CD4-positive, alpha-beta T cell treated with Interleukin-10 for 1 hour (primary cell): ENCODE measurements at regions not wholly inside any gene's neighbourhood (a gene's known extent, or its start where the extent isn't known, plus 50 kb on each side); places are given as distances from the start of the nearest gene placed in this dataset.
"Not testable (repeated sequence)": the region's sequence is repeated elsewhere in the genome, so short reads cannot be mapped to it uniquely, and the experiment has no call there.

Source experiments
- DNase-seq: peaks from one replicate; pipeline ENCODE4 v3.0.0-alpha.2; 2020

DNA sequence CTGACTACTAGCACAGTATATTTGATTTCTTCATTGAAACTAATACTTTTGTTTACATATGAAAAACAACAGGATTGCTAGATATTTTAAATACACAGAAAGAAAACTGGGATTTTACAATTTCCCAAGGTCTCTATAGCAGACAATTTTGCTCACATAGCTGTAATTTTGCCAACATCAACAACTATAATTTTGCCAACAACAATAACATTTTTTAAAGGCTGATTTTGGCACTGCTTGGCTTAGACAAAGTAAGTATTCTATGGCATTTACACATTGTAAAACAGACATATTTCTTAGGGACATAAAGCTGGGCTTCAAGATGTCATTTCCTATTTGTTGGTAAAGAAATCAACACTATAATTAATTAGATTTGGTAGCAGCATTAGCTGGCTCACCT lies 922.1 kb downstream of the RAB28 start:
- no peak for DNase-seq

DNA sequence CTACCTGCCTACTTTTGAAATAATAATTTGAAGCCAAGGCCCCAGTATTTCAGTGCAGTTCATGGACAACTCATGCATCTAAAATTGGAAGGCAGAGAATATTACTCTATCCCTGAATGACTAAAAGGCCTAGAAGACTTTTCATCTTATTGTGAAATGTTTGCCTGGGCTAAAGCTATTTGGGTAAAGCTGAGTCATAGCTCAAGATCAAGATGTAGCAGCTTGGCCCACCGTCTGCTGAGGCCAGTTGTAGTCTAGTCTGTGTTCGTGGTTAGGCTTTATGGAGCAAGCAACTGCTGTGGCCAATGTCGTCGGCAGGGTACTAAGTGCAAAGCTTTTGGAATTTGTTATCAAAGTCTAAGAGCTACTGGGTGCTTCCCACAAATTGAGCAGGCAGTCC lies 929.1 kb downstream of the RAB28 start:
- no peak for DNase-seq

DNA sequence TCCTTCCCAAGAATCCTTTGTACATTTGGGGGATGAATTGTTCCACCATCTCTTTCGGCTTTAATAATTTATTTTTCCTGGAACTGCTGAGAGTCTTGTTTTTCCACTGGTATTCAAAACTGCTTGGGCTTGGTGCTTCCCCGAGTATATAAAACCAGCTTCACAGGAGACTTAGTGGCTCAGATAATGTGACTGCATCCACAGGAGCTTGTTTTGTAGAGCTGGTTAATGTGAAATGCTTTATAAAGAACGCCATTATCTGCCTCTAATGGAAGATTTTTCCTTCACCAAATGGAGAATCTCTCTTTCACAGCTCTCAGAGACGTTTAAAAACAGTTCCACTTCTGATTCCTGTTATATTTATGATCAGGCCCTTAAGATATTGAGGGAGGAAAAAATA lies 935.5 kb downstream of the RAB28 start:
- no peak for DNase-seq

DNA sequence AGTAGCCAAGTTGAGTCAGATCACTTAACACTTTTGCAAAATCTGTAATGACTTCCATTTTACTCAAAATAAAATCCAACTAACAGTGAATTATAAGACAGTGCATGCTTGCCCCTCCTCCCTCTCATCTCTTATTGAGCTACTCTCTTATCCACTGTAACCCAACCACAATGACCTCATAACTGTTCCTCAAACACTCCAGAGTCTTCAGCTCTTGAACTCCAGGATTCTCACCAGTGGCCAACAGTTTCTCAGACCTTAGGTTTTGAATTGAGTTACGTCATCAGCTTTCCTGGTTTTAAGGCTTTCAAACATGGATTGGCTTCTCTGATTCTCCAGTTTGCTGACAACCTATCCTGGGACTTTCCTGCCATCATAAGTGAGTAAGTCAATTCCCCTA lies 938.3 kb downstream of the RAB28 start:
- no peak for DNase-seq

DNA sequence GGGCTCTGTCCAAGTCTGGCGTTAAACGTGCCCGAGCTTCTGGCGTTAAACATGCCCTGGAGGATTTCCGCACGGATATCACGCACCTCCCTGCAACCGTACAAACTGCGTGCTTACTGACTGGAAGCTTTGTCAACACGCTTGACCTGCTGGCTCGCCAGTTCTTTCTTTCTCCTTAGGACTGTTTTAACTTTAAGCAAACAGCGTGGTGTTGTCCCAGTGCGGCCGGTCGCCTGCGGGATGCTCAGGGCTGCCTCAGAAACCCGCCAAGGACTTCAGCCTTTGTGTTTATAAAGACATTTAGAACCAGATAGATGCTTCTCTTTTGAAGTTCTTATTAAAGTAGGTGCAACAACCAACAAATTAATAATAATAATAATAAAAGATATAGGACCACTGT lies 946.0 kb downstream of the RAB28 start:
- no peak for DNase-seq

DNA sequence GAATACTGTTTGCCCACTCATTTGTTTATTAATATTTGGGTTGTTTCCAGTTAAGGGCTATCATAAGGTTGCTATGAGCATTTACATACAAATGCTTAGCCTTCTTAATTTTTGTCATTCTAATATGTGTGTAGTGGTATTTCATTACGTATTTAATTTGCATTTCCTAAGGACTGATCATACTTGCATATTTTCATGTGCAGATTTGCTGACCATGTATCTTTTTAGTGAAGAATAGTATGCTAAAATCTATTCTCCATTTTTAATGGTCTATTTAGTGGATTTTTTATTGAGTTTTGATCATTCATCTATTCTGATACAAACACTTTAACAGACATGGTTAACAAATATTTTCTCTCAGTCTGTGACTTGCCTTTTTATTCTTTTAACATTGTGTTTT lies 949.5 kb downstream of the RAB28 start:
- DNase-seq = no peak

DNA sequence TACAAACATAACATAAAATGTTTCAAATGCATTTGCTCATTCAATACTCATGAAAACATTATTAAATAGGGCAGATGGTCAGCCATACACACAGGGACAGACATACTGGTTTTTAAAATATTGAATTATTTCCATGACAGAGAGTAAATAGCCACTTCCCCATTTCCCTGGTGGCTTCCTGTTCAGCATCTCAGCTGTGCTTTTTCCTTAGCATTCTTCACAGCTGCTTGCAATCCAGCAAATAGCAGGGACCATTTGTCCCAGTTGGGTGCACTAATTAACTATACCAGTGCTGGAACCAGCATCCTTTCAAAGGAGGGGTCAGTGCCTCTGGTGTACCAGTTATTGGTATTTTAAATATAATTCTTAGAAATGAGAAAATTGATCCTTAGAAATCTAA lies 964.7 kb downstream of the RAB28 start:
- no peak for DNase-seq

DNA sequence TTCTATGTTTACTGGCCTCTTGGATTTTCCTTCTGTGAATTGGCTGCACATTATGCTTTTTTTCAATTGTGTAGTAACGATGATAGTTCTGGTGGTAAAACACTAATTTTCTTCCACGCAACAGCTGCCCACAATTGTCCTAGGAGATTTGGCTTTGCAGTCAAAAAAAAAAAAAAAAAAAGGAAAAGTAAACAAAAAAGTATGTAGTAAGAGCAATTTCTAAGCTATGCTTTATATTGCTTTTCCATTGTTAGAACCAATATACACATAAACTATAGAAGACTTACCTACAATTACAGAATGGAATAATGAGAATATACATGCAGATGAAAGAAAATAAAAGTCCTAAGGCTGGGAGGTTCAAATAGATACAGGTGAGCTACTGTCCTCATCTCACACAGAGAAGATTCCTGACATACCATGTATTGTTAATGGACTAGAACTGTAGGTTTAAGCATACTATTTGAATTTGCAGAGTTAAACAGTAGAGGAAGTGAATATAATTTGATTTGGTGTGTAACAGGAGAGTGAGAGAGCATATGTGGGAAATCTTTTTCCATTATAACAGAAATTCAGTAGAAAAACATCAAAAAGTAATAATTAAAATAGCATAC lies 976.2 kb downstream of the RAB28 start:
- no peak for DNase-seq

DNA sequence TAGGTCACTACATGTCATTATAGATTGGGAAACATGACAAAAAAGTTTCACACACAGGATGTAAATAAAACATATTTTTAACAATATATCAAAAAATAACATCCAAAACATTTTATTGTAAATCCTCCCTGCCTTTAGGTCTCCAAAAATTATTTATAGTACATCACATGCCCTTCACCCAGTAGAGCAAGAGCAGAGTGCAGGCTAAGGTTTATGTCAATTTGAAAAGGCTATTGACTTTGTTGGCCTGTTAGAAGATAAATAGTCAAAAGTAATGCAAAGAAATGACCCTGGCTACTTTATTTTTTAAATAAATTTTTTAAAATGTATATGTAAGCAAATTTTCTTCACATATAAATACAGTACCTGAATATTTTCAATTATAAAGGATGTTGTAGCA lies 983.7 kb downstream of the RAB28 start:
- no peak for DNase-seq

DNA sequence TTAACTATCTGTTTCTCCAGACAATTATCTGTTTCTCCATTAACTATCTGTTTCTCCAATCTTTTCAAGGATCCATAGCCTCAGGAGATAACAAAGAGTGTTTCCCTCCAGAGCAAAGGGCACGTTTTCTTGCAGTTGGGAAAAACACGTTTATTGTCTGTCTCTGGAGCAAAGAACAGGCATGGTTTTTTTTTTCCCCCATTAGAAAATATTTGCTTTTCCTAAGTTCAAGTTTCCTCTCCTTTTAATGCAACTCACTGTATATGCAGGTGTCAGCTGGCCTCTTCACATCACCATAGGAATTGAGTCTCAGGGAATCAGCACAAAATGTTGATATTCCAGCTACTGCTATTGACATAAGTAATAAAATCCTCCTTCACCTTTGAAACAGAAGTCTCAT lies 984.4 kb downstream of the RAB28 start:
- DNase-seq = no peak

DNA sequence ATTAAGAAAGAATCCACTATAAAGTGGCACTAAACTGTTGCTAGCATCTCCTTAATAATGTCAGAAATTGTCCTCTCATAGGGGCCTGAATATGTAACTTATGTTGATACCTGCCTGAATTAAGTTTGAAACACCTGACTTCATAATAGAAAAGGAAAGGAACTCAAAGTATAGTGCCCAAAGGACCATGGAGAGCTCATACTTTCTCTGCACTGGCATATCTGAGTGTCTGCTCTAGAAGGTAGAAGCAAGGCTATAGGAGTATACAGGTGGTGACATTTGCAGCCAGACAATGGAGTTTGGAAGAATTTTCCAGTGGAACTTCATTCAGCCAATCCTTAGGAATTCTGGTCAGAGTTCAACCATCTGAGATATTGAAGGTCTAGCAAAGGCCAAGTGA lies 988.9 kb downstream of the RAB28 start:
- no peak for DNase-seq

DNA sequence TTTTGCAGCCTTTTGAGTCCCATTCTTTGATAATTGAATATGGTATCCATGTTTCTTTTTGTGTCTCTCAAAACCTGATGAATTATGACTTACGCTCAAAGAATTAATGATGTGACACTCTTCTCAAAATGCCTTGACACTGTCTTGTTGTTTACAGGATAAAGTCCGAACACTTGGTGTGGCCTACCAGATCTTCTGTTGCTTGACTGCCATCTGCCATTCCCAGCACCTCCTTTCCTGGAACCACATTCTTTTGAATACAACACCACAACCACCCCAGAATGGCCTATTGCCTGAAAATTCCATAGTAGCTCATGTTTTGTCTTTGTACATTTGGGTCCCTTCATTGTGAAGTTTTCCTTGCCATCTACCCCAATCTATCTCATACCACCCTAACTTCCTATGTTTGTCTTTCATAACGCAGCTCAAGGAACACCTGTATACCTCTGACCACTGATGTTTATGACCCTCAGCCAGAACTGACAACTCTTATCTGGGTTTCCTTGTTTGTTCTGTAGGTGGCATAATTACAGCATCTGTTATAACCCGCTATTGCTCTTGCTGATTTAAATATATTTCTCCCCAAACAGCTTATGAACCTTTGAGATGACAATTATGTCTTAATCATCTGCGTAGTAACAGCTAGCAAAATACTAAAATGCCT lies 991.3 kb downstream of the RAB28 start:
- DNase-seq = no peak

DNA sequence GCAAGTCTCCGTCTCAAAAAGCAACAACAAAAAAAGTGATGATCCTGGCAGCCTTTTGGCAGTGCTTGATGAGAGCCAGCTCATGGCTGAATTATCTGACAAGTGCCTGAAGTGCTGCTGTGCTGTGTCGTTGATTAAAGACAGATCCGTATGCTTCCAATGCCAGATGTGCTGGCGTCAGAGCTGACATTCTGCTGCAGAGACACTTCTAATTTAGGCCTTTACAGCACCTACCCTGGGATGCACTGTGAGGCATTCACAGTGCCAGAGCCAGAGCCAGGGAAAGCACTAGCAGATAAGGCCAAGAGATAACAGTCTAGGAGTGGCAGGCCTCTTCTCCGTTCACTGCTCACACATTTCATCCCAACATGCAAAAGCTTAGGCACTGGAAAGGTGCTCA lies 995.5 kb downstream of the RAB28 start:
- DNase-seq = no peak

DNA sequence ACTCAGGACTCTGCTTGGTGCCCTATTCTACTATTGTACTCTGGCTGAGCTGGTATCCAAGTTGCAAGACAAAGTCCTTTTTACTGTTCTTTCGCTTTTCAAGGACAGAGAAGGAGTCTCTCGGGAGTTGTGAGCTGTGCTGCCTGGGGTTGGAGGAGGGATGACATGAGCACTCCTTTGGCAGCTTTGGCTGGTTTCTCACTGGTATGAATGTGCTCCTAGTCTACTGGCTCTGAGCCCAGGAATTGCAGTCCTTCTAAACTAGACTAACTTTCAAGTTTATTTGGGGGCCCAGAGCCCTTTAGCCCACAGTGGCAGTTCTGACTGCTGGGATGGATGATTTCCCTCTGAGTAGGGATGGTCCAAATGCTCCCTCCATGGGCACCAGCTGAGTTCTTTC lies 997.1 kb downstream of the RAB28 start:
- DNase-seq = no peak

DNA sequence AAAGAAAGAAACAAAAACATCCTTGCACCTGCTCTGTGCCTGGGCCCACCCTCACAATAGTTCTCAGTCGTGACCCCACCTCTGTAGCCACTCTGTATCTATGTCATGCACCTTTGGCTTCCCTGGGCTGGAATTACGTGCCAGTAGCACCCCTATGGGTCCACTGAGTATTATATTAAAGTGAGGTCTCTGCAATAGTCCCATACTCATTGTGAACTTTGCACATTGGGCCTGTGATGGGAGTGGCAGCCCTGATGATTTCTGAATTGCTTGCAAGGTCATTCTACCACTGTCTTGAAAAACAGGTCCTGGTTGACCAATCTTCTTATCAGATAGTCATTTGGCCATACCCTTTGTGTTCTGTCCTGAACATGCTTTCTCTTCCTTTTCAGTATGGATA lies 1012.1 kb downstream of the RAB28 start:
- no peak for DNase-seq

DNA sequence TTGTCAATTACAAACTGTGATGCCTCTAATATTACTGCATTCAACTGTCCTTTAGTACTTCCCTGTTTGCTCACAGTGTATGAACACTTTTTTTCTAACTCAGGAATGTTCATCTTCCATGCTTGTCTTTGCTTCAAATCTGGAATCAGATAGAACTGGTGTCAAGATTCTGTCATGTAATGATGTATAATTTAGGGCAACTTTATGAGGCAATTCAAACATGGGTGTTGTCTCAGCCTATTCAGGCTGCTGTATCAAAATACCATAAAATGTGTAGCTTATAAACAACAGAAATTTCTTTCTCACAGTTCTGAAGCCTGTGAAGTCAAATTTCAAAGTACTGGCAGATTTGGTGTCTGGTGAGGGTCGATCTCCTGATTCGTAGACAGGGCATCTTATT lies 1012.9 kb downstream of the RAB28 start:
- no peak for DNase-seq

DNA sequence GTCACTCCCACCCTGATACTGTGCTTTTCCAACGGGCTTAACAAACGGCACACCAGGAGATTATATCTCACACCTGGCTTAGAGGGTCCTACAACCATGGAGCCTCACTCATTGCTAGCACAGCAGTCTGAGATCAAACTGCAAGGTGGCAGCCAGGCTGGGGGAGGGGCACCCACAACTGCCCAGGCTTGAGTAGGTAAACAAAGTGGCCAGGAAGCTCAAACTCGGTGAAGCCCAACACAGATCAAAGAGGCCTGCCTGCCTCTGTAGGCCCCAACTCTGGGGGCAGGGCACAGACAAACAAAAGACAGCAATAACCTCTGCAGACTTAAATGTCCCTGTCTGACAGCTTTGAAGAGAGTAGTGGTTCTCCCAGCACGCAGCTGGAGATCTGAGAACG lies 1022.6 kb downstream of the RAB28 start:
- not testable (repeated sequence) for DNase-seq

DNA sequence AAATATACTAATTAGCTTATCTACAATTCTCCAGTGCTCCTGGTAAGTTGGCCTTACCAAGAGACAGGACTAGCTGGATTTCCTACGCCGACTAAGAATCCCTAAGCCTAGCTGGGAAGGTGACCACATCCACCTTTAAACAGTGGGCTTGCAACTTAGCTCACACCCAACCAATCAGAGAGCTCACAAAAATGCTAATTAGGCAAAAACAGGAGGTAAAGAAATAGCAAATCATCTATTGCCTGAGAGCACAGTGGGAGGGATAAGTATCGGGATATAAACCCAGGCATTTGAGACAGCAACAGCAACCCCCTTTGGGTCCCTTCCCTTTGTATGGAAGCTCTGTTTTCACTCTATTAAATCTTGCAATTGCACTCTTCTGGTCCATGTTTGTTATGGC lies 1025.0 kb downstream of the RAB28 start:
- DNase-seq = no peak

DNA sequence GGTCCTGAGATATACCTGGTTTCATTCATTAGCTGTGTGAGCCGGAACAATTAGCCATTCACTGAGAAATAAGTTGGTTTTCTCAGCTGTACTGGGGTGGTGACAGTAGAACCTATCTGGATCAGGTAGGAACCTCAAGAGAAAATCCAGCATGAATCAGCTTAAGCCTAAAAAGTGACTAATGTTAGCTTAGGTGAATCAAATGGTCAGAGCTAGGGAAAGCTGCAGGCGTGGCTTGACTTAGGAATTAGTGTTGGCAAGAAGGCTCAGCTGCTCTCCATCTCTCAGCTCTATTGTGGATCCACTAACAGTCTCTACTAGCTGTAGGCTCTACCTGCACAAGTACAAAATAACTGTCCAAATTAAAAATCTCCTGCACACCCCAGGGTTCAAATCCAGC lies 1025.5 kb downstream of the RAB28 start:
- no peak for DNase-seq

DNA sequence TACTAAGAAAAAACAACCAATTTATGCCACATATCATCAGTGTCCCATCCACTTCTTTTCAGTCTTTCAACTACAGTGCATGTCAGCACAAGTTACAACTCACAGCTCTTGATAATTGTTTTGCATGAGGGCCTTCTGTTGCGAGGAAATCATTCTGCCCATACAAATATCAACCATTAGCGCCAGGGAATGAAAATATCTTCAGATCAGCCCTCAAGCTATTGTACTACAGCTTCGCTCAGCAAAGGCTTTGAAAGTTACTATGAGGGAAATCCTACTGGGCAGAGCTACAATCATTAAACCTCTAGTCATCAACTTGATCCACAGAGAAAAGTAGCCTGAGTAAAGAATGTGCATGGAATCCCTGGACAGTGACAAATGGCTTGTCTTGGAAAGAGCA lies 1023.6 kb upstream of the HS3ST1 start:
- no peak for DNase-seq

DNA sequence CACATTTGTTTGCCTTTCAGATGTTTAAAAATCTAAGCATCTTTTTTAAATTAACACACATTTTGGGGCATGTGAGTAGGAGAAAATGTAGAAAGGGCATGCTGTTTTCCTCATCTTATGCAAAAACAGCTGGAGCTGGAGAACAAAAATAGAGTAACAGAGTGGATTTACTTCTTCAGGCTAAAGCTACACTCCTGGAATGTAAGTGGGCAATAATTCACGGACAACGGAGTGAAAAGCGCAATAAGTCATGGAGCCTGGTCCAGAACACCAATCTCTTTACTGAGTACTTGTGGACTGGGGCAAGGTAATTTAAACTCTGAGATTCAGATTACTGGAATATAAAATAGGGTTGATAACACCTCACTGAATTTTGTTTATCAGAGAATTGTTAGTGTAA lies 1018.8 kb upstream of the HS3ST1 start:
- no peak for DNase-seq

DNA sequence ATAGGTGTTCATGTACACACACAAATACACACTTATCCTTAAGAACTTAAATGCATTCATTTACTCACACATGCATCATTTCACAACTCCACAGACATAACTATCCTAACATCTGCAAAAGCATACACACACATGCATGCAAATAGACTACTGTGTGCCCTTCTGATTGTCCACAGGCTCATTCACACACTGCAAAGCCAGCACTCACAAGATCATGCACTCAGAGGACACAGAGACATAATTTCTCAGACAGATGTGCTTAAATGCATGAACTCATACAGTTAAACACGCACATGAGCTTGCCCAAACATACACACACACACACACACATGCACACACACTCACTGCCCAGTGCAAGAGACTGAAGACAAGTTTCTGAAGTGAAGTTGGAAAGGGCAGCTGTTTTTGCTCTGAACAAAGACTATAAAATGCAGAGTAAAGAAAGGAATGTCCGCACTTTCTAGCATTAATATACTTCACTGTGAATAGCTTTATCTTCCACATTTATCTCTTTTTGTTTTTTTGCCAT lies 1018.0 kb upstream of the HS3ST1 start:
- no peak for DNase-seq

DNA sequence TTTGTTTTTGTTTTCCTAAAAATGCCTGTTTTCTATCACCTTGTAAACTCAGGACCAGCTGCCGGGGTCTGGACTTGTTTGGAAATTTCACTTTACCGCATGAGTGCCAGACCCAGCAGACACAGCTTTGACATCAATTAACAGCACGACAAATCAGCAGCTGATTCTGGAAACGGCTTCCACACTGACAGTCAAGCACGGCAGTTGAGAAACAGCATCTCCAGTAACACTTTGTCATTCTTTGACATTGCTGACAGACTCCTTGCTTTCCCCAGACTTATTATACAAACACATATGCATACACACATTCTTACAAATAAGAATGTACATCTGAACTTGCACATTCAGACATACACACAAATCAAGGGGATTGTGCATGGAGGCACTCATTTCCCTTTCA lies 1017.6 kb upstream of the HS3ST1 start:
- DNase-seq = no peak

DNA sequence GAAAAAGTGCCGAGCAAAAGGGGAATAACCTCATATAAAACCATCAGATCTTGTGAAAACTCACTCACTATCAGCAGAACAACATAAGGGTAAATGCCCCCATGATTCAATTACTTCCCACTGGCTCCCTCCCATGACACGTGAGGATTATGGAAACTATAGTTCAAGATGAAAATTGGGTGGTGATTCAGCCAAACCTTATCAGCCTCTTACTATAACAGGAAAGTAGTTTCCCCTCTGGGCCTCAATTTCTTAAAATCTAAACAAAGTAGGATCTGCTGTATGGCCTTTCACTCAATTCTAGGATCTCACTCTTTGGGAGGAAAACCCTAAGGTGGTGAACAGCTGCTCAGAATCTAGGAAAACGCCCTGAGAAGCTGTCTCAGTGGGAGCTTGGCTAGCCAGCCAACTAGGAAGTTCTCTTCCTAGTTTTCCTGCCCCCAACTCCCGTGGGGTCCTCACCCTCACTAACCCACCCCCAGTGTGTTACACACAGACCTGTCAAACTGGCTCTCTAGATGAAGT lies 1017.1 kb upstream of the HS3ST1 start:
- no peak for DNase-seq
